Ishikawa (cell line): ENCODE measurements at regions not wholly inside any gene's neighbourhood (a gene's known extent, or its start where the extent isn't known, plus 50 kb on each side); places are given as distances from the start of the nearest gene placed in this dataset.

Experiments used
- CEBPB ChIP-seq: IDR thresholded peaks from 2 replicates; pipeline ENCODE4 v1.6.1; 2012
- CREB1 ChIP-seq: IDR thresholded peaks from 2 replicates; pipeline ENCODE4 v1.6.1; 2012; ENCODE audit warnings: low read depth
- EGR1 ChIP-seq: IDR thresholded peaks from 2 replicates; pipeline ENCODE4 v1.6.1; 2012
- EP300 ChIP-seq: IDR thresholded peaks from 2 replicates; pipeline ENCODE4 v1.6.1; 2012; ENCODE audit warnings: borderline replicate concordance
- FOXM1 ChIP-seq: IDR thresholded peaks from 2 replicates; pipeline ENCODE4 v1.6.1; 2012; ENCODE audit warnings: low read depth, borderline replicate concordance
- NFIC ChIP-seq: IDR thresholded peaks from 2 replicates; pipeline ENCODE4 v1.6.1; 2012
- RAD21 ChIP-seq: IDR thresholded peaks from 2 replicates; pipeline ENCODE4 v1.6.1; 2012; ENCODE audit warnings: low read depth
- TAF1 ChIP-seq: IDR thresholded peaks from 2 replicates; pipeline ENCODE4 v1.6.1; 2012; ENCODE audit warnings: low read depth, mild to moderate bottlenecking
- TCF12 ChIP-seq: IDR thresholded peaks from 2 replicates; pipeline ENCODE4 v1.6.1; 2012; ENCODE audit warnings: low read depth
- TEAD4 ChIP-seq: IDR thresholded peaks from 2 replicates; pipeline ENCODE4 v1.6.1; 2012
- USF1 ChIP-seq: IDR thresholded peaks from 2 replicates; pipeline ENCODE4 v1.6.1; 2012
- YY1 ChIP-seq: IDR thresholded peaks from 2 replicates; pipeline ENCODE4 v1.6.1; 2012; ENCODE audit warnings: low read depth
- ZBTB7A ChIP-seq: IDR thresholded peaks from 2 replicates; pipeline ENCODE4 v1.6.1; 2012; ENCODE audit warnings: low read depth
- TF ChIP-seq, protein P1 (sequence below): IDR thresholded peaks from 2 replicates; pipeline ENCODE4 v1.6.1; 2012; ENCODE audit warnings: low read depth, mild to moderate bottlenecking
- TF ChIP-seq, protein P2 (sequence below): IDR thresholded peaks from 2 replicates; pipeline ENCODE4 v1.6.1; 2012

- TF ChIP-seq RAD21 (no peak), USF1 (no peak), FOXM1 (no peak), TEAD4 (no peak), ZBTB7A (no peak), EGR1 (no peak), YY1 (no peak), NFIC (no peak), EP300 (no peak), TCF12 (no peak), CEBPB (no peak), TAF1 (no peak)
- TF ChIP-seq, protein P1, sequence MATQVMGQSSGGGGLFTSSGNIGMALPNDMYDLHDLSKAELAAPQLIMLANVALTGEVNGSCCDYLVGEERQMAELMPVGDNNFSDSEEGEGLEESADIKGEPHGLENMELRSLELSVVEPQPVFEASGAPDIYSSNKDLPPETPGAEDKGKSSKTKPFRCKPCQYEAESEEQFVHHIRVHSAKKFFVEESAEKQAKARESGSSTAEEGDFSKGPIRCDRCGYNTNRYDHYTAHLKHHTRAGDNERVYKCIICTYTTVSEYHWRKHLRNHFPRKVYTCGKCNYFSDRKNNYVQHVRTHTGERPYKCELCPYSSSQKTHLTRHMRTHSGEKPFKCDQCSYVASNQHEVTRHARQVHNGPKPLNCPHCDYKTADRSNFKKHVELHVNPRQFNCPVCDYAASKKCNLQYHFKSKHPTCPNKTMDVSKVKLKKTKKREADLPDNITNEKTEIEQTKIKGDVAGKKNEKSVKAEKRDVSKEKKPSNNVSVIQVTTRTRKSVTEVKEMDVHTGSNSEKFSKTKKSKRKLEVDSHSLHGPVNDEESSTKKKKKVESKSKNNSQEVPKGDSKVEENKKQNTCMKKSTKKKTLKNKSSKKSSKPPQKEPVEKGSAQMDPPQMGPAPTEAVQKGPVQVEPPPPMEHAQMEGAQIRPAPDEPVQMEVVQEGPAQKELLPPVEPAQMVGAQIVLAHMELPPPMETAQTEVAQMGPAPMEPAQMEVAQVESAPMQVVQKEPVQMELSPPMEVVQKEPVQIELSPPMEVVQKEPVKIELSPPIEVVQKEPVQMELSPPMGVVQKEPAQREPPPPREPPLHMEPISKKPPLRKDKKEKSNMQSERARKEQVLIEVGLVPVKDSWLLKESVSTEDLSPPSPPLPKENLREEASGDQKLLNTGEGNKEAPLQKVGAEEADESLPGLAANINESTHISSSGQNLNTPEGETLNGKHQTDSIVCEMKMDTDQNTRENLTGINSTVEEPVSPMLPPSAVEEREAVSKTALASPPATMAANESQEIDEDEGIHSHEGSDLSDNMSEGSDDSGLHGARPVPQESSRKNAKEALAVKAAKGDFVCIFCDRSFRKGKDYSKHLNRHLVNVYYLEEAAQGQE: no peak
Measured at GRCh38 chr11:69374110-69374945, 80.4 kb downstream of the MYEOV start.

- TF ChIP-seq TEAD4 (no peak), CREB1 (no peak), FOXM1 (no peak)
- TF ChIP-seq, protein P1: no peak
Measured at GRCh38 chr11:69374946-69375310, 81.0 kb downstream of the MYEOV start.

DNA sequence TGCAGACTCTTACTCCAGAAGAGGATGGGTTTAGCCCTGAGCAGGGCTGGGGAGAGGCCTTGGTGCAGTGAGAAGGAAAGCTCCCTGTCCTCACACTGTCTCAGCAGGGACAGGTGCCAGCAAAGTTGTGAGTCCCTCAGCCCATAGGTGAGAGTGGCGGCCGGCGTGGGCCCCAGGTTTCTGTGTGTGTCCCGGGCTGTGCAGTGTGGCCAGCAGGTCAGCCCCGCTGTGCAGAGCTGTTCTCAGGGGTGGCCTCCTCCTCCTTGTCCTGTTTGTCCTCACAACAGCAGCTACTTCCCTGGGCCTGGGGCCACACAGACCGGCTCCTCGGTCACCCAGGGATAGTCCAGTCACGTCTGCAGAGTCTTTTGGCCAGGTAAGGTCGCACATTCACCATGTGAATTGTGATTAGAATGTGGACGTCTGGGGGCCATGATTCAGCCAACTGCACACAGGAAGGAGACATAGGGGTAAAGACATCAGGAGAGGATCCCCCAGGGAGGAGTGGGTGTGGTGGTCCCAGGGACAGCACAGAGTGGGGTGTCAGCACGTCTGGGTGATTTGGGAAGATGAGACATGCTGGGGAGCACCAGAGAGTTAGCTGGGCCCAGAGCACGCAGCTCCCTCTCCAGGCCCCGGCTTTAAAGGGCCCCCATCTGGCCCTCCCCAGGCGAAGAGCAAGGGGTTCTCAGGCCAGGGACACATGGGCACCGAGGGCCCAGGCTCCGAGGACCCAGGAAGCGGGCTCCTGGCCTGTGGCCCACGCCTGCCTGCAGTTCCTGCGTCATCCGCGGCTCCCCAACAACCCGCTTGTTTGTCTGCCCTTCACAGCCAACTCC lies 81.6 kb downstream of the MYEOV start:
- TF ChIP-seq EP300: no peak
- TF ChIP-seq CEBPB: no peak
- TF ChIP-seq TCF12: no peak
- TF ChIP-seq, protein P1: no peak
- TF ChIP-seq, protein P2, sequence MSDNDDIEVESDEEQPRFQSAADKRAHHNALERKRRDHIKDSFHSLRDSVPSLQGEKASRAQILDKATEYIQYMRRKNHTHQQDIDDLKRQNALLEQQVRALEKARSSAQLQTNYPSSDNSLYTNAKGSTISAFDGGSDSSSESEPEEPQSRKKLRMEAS: no peak
- TF ChIP-seq NFIC: no peak
- no peak for TF ChIP-seq FOXM1
- TF ChIP-seq TEAD4: no peak
- TF ChIP-seq ZBTB7A: no peak
- TF ChIP-seq EGR1: no peak
- no peak for TF ChIP-seq YY1

DNA sequence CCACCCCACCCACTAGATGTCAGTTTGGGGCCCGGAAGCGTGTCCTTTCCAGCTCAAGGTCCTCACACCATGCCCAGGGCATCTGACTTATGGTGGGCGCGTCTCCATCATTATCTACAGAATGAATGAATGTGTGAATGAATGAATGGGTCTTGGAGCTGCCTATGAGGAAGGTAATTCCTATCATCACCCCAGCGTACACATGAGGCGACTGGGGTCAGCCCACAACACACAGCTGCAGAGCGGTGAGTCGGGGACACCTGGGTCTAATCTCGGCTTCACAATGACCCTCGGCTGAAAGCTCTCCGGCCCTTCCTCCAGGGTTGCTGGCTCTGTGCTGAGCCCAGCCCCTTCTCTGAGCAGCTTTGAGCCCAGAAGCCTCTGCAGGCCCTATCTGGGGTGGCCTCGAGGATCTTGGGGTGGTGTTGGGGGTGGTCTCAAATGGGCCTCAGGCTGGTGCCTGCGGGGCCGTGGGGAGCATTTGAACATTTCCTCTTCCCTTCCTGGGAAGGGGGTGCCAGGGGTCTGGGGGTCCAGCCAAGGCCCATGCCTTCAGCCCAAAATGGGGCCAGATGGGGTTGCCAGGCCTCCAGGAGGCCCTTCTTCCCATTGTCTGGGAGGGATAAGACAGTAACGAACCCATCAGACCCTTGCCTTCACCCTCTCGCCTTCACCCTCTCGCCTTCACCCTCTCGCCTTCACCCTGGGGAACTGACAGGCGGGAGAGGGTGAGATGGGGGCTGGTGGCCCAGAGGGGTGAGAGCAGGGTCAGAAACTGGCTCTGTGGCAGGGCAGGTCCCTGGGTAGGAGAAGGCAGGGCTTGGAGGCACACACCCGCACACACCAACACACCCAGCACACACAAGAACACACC lies 82.4 kb downstream of the MYEOV start:
- TF ChIP-seq USF1: no peak
- peak; percentile 3; the same call in 1 of the 2 replicates for TF ChIP-seq ZBTB7A
